Mesothelial cell of epicardium (in vitro differentiated cells): ENCODE measurements at regions not wholly inside any gene's neighbourhood (a gene's known extent, or its start where the extent isn't known, plus 50 kb on each side); places are given as distances from the start of the nearest gene placed in this dataset.

Experiments used
- DNase-seq, 2 experiments: peaks; one replicate each; pipeline ENCODE4 v3.0.0; 2021; ENCODE audit warnings: low spot score in 2 of 2; ENCODE audit not compliant: unreplicated experiment in 2 of 2
- H3K27ac Mint-ChIP-seq: 2 replicates; pipeline ENCODE4 v1.8.0; 2021; ENCODE audit warnings: mixed read lengths
- H3K27me3 Mint-ChIP-seq: 2 replicates; pipeline ENCODE4 v1.8.0; 2021; ENCODE audit warnings: low read depth, mixed read lengths
- H3K36me3 Mint-ChIP-seq: 2 replicates; pipeline ENCODE4 v1.8.0; 2021; ENCODE audit warnings: mixed read lengths
- H3K4me1 Mint-ChIP-seq: 2 replicates; pipeline ENCODE4 v1.8.0; 2021; ENCODE audit warnings: mixed read lengths
- H3K4me3 Mint-ChIP-seq: 2 replicates; pipeline ENCODE4 v1.8.0; 2021; ENCODE audit warnings: mild to moderate bottlenecking, moderate library complexity, mixed read lengths
- H3K9me3 Mint-ChIP-seq: 2 replicates; pipeline ENCODE4 v1.8.0; 2021; ENCODE audit warnings: mixed read lengths
- TF ChIP-seq, protein P1 (sequence below): fragments of 200-600 bp; sonication (generic); IDR thresholded peaks from one replicate; pipeline ENCODE4 v1.5.0; 2021; ENCODE audit warnings: antibody characterized with exemption; ENCODE audit not compliant: unreplicated experiment

DNA sequence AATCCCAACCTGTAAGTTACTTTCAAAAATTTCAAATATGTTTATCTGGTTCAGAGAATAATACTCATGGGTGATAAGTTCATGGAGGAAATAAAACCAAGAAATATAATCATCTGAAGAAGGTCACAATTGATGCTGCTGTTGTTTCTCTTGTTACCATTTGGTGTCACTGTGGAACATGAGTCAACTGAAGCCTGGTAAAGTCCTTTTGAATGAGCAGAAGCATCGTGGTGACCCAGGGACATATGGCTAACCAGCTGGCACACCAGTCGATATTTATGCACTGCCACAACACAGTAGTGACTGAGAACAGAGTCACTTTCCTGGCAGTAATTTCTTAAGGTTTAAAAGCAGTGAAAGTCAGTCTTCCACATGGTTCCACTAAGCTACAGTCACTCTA is 612.9 kb upstream of the TLE4 start:
- H3K36me3 Mint-ChIP-seq, result no peaks in the 10 kb centered on the region
- no peaks in the 10 kb centered on the region for H3K27me3 Mint-ChIP-seq
- no peak overlapping the region for H3K4me3 Mint-ChIP-seq
- peaks cover 2% of the 10 kb centered on the region for H3K4me1 Mint-ChIP-seq
- no peak for DNase-seq
- H3K9me3 Mint-ChIP-seq, result peaks cover 28% of the 10 kb centered on the region
- TF ChIP-seq, protein P1, sequence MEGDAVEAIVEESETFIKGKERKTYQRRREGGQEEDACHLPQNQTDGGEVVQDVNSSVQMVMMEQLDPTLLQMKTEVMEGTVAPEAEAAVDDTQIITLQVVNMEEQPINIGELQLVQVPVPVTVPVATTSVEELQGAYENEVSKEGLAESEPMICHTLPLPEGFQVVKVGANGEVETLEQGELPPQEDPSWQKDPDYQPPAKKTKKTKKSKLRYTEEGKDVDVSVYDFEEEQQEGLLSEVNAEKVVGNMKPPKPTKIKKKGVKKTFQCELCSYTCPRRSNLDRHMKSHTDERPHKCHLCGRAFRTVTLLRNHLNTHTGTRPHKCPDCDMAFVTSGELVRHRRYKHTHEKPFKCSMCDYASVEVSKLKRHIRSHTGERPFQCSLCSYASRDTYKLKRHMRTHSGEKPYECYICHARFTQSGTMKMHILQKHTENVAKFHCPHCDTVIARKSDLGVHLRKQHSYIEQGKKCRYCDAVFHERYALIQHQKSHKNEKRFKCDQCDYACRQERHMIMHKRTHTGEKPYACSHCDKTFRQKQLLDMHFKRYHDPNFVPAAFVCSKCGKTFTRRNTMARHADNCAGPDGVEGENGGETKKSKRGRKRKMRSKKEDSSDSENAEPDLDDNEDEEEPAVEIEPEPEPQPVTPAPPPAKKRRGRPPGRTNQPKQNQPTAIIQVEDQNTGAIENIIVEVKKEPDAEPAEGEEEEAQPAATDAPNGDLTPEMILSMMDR, result no peak
- H3K27ac Mint-ChIP-seq, result no peak overlapping the region

GRCh38 chr9:78962156-78962555 is 609.6 kb upstream of the TLE4 start:
- DNase-seq, result no peak
- Mint-ChIP-seq H3K27me3 (no peaks in the 10 kb centered on the region), H3K4me1 (peaks cover 2% of the 10 kb centered on the region), H3K9me3 (peaks cover 15% of the 10 kb centered on the region), H3K4me3 (no peak overlapping the region), H3K36me3 (no peaks in the 10 kb centered on the region), H3K27ac (no peak overlapping the region)
- TF ChIP-seq, protein P1, result no peak

GRCh38 chr9:78963911-78964310 is 607.9 kb upstream of the TLE4 start:
- Mint-ChIP-seq H3K4me3 (no peak overlapping the region), H3K27me3 (no peaks in the 10 kb centered on the region), H3K4me1 (peaks cover 2% of the 10 kb centered on the region), H3K9me3 (peaks cover 30% of the 10 kb centered on the region), H3K27ac (no peak overlapping the region), H3K36me3 (peaks cover 3% of the 10 kb centered on the region)
- DNase-seq, result no peak
- TF ChIP-seq, protein P1, result no peak

DNA sequence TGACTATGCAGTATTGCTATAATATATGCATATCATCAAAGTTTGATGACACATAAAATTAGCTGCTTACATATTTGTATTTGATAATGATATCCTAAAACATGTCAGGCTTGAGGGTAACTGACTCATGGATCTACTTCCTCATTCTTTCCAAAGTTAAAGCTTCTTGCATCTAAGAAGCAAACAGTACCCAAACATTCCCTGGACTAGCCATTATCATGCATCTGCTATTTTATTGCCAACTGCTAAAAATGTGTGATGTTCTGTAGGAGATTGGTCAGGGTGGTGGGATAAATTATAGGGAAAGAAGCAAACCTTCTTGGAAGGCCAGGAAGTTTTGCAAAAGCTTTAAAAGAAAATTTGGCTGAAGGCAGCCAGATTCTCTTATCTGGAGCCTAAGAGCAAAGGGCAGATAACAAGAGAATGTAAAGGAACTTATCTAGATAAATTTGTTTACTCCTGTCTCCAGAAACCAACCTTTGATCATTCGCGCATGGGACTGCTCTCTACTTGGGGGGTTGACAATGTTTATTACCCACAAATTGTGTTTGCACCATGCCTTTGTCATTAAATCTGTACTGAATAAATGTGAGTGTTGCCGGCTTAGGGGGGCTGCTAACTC is 604.1 kb upstream of the TLE4 start:
- TF ChIP-seq, protein P1, result no peak
- H3K27ac Mint-ChIP-seq, result no peak overlapping the region
- H3K27me3 Mint-ChIP-seq, result peaks cover 2% of the 10 kb centered on the region
- no peak overlapping the region for H3K4me3 Mint-ChIP-seq
- peaks cover 16% of the 10 kb centered on the region for H3K9me3 Mint-ChIP-seq
- peaks cover 3% of the 10 kb centered on the region for H3K36me3 Mint-ChIP-seq
- DNase-seq, result no peak
- peaks cover 5% of the 10 kb centered on the region for H3K4me1 Mint-ChIP-seq

DNA sequence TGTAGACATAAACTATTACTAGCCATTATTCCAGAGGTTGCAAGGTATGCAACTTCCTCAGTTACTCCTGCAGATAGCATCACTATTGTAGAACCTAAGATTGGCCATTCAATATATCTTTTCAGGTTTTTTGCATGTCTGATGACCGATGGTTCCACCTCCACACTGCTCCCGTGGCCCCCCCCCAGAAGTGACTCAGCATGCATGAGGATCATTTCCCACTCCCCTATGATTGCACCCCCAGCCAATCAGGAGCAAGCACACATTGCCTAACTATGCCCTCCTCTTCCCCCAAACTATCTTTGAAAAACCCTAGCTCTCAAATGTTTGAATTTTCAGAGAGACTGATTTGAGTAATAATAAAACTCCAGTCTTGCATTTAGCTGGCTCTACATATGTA is 601.4 kb upstream of the TLE4 start:
- Mint-ChIP-seq H3K36me3 (peaks cover 3% of the 10 kb centered on the region), H3K4me1 (peaks cover 7% of the 10 kb centered on the region), H3K4me3 (no peak overlapping the region), H3K9me3 (peaks cover 16% of the 10 kb centered on the region), H3K27ac (no peak overlapping the region), H3K27me3 (peaks cover 2% of the 10 kb centered on the region)
- TF ChIP-seq, protein P1, result no peak
- DNase-seq, result no peak

GRCh38 chr9:78971540-78971939 is 600.2 kb upstream of the TLE4 start:
- no peak overlapping the region for H3K4me3 Mint-ChIP-seq

More at GRCh38 chr9:78971540-78971939, 600.2 kb upstream of the TLE4 start:
- TF ChIP-seq, protein P1, result no peak
- peaks cover 2% of the 10 kb centered on the region for H3K27me3 Mint-ChIP-seq
- peaks cover 3% of the 10 kb centered on the region for H3K36me3 Mint-ChIP-seq
- no peak for DNase-seq
- H3K9me3 Mint-ChIP-seq, result peaks cover 16% of the 10 kb centered on the region
- H3K4me1 Mint-ChIP-seq, result peaks cover 10% of the 10 kb centered on the region
- H3K27ac Mint-ChIP-seq, result no peak overlapping the region
